ENCODE measurements at regions not wholly inside any gene's neighbourhood (a gene's known extent, or its start where the extent isn't known, plus 50 kb on each side); places are given as distances from the start of the nearest gene placed in this dataset.

DNA sequence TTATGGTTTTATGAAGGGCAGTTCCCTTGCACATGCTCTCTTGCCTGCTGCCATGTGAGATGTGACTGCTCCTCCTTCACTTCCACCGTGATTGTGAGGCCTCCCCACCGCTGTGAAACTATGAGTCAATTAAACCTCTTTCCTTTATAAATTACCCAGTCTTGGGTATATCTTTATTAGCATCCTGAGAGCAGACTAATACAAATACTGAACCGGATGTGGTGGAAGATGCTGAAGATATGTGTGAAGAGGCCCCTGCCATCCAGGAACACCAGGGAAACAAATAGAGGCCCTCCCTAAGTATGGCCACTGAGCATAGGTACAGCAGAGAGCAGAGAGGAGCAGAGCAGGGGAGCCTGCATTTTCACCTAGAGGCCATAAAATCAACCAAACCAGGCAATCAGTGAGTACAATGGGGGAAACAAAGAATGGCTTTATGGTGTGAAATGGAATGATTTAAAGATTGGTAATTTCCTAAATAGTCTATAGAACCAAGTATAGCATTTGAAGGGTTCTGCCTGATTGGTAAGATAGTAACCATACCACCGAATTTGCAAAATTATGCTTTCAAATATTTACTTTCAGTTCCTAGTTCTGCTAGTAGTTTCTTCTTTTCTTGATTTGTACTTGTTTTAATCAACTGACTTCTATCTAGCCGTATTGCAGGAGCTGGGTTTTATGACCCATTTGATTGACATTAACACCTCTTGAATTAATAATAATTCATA, 421.6 kb downstream of the IRX1 start:
- TF ChIP-seq ZNF10 (tag by site-specific recombination; IDR thresholded peaks at IDR 0.05) = no peak
- TF ChIP-seq, protein P1, sequence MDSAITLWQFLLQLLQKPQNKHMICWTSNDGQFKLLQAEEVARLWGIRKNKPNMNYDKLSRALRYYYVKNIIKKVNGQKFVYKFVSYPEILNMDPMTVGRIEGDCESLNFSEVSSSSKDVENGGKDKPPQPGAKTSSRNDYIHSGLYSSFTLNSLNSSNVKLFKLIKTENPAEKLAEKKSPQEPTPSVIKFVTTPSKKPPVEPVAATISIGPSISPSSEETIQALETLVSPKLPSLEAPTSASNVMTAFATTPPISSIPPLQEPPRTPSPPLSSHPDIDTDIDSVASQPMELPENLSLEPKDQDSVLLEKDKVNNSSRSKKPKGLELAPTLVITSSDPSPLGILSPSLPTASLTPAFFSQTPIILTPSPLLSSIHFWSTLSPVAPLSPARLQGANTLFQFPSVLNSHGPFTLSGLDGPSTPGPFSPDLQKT (IDR thresholded peaks at IDR 0.05; ENCODE audit: borderline replicate concordance, low read depth, low read length) = no peak
- TF ChIP-seq, protein P2, sequence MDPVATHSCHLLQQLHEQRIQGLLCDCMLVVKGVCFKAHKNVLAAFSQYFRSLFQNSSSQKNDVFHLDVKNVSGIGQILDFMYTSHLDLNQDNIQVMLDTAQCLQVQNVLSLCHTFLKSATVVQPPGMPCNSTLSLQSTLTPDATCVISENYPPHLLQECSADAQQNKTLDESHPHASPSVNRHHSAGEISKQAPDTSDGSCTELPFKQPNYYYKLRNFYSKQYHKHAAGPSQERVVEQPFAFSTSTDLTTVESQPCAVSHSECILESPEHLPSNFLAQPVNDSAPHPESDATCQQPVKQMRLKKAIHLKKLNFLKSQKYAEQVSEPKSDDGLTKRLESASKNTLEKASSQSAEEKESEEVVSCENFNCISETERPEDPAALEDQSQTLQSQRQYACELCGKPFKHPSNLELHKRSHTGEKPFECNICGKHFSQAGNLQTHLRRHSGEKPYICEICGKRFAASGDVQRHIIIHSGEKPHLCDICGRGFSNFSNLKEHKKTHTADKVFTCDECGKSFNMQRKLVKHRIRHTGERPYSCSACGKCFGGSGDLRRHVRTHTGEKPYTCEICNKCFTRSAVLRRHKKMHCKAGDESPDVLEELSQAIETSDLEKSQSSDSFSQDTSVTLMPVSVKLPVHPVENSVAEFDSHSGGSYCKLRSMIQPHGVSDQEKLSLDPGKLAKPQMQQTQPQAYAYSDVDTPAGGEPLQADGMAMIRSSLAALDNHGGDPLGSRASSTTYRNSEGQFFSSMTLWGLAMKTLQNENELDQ (tag by site-specific recombination; IDR thresholded peaks at IDR 0.05; ENCODE audit: low read depth) = no peak
- no peak for TF ChIP-seq ZNF76 (tag by site-specific recombination; IDR thresholded peaks at IDR 0.05; ENCODE audit: borderline replicate concordance, low read depth)
